C1 segment of cervical spinal cord (tissue), 14 donors: ENCODE measurements at regions not wholly inside any gene's neighbourhood (a gene's known extent, or its start where the extent isn't known, plus 50 kb on each side); places are given as distances from the start of the nearest gene placed in this dataset.
A peak's percentile ranks its signal among the peaks of the same experiment; 100 is the strongest.

ENCODE experiments used
- DNase-seq, 14 donors: peaks; one replicate each; lab custom pipeline; 2025; lab: John Stamatoyannopoulos, UW

GRCh38 chr14:51307551-51307950 lies 67.5 kb downstream of the TMX1 start:
- DNase-seq: no peak

- no peak for DNase-seq
Measured at GRCh38 chr14:51308866-51309265, 68.8 kb downstream of the TMX1 start.

GRCh38 chr14:51310505-51310944 lies 70.5 kb downstream of the TMX1 start:
- peak in 1 of 14 donors; percentile 47 for DNase-seq

- DNase-seq: no peak
Measured at GRCh38 chr14:51314321-51315015, 74.4 kb downstream of the TMX1 start.

GRCh38 chr14:51317373-51317772 lies 77.3 kb downstream of the TMX1 start:
- DNase-seq: no peak

GRCh38 chr14:51318813-51319597 lies 79.0 kb downstream of the TMX1 start:
- peak in 1 of 14 donors; percentile 31 for DNase-seq

- no peak for DNase-seq
Measured at GRCh38 chr14:51321036-51321435, 81.0 kb downstream of the TMX1 start.

GRCh38 chr14:51323492-51323891 lies 83.4 kb downstream of the TMX1 start:
- no peak for DNase-seq

- no peak for DNase-seq
Measured at GRCh38 chr14:51327376-51327775, 87.3 kb downstream of the TMX1 start.

- peak in 2 of 14 donors; percentile 1 to 32 for DNase-seq
Measured at GRCh38 chr14:51328064-51328771, 88.2 kb downstream of the TMX1 start.

GRCh38 chr14:51328772-51329353 lies 88.8 kb downstream of the TMX1 start:
- no peak for DNase-seq

GRCh38 chr14:51331486-51332367 lies 91.7 kb downstream of the TMX1 start:
- no peak for DNase-seq

GRCh38 chr14:51333299-51333698 lies 93.3 kb downstream of the TMX1 start:
- no peak for DNase-seq

GRCh38 chr14:51333901-51334521 lies 94.0 kb downstream of the TMX1 start:
- no peak for DNase-seq

- DNase-seq: no peak
Measured at GRCh38 chr14:51334566-51334965, 94.5 kb downstream of the TMX1 start.

- no peak for DNase-seq
Measured at GRCh38 chr14:51335531-51335930, 95.5 kb downstream of the TMX1 start.

GRCh38 chr14:51335961-51336723 lies 96.1 kb downstream of the TMX1 start:
- no peak for DNase-seq

- no peak for DNase-seq
Measured at GRCh38 chr14:51336734-51337133, 96.7 kb downstream of the TMX1 start.

GRCh38 chr14:51337520-51337919 lies 97.5 kb downstream of the TMX1 start:
- no peak for DNase-seq

- DNase-seq: no peak
Measured at GRCh38 chr14:51341338-51341737, 101.3 kb downstream of the TMX1 start.
